DND-41 (cell line): ENCODE measurements at regions not wholly inside any gene's neighbourhood (a gene's known extent, or its start where the extent isn't known, plus 50 kb on each side); places are given as distances from the start of the nearest gene placed in this dataset.
"Not testable (repeated sequence)": the region's sequence is repeated elsewhere in the genome, so short reads cannot be mapped to it uniquely, and the experiment has no call there.

Experiments used
- ATAC-seq: fragments of 200-7000 bp; cut with Tn5 transposase; 3 replicates; pipeline ENCODE4 v1.9.1; 2021; ENCODE audit warnings: low read depth; ENCODE audit not compliant: insufficient read depth
- DNase-seq: peaks from one replicate; pipeline ENCODE4 v3.0.0-alpha.2; 2020
- H2AFZ ChIP-seq: 2 replicates; pipeline ENCODE4 v1.6.0; 2012; ENCODE audit warnings: low read depth, low read length
- H3K27ac ChIP-seq: 2 replicates; pipeline ENCODE4 v1.5.1; 2012; ENCODE audit warnings: low read length, inconsistent platforms
- H3K27me3 ChIP-seq: fragments of 200-600 bp; sonication (generic); 2 replicates; pipeline ENCODE4 v1.6.0; 2012; ENCODE audit warnings: low read length, mild to moderate bottlenecking, inconsistent platforms; ENCODE audit not compliant: insufficient read depth, poor library complexity
- H3K36me3 ChIP-seq: 2 replicates; pipeline ENCODE4 v1.5.1; 2012; ENCODE audit warnings: low read length, inconsistent platforms; ENCODE audit not compliant: insufficient read depth
- H3K4me1 ChIP-seq: 2 replicates; pipeline ENCODE4 v1.5.1; 2012; ENCODE audit warnings: mild to moderate bottlenecking, low read length; ENCODE audit not compliant: insufficient read depth
- H3K4me2 ChIP-seq: 2 replicates; pipeline ENCODE4 v1.6.0; 2012; ENCODE audit warnings: mild to moderate bottlenecking, moderate library complexity, low read length, inconsistent platforms; ENCODE audit not compliant: insufficient read depth
- H3K4me3 ChIP-seq, 2 experiments: fragments of 200-600 bp in 1 of 2; shearing (Covaris generic) in 1 of 2; 2 replicates each; pipeline ENCODE4 v1.5.1; 2012 to 2016; ENCODE audit warnings: inconsistent platforms in 2 of 2, low read length in 2 of 2, mild to moderate bottlenecking in 2 of 2, low read depth in 1 of 2, moderate library complexity in 1 of 2
- H3K79me2 ChIP-seq: 2 replicates; pipeline ENCODE4 v1.6.0; 2012; ENCODE audit warnings: low read length, inconsistent platforms; ENCODE audit not compliant: insufficient read depth
- H3K9ac ChIP-seq: 2 replicates; pipeline ENCODE4 v1.6.0; 2012; ENCODE audit warnings: low read depth, mild to moderate bottlenecking, inconsistent platforms, low read length, moderate library complexity
- H3K9me3 ChIP-seq: 2 replicates; pipeline ENCODE4 v1.5.1; 2012; ENCODE audit warnings: low read length, moderate library complexity, mild to moderate bottlenecking, inconsistent platforms; ENCODE audit not compliant: insufficient read depth, severe bottlenecking
- H4K20me1 ChIP-seq: 2 replicates; pipeline ENCODE4 v1.6.0; 2012; ENCODE audit warnings: low read length; ENCODE audit not compliant: insufficient read depth
- EZH2 ChIP-seq: IDR thresholded peaks from 3 replicates; pipeline ENCODE4 v1.6.1; 2012; ENCODE audit warnings: borderline replicate concordance, low read depth, mild to moderate bottlenecking, moderate library complexity, low read length, inconsistent platforms; ENCODE audit not compliant: severe bottlenecking
- TF ChIP-seq, protein P1 (sequence below): IDR thresholded peaks from 2 replicates; pipeline ENCODE4 v1.5.1; 2012; ENCODE audit warnings: borderline replicate concordance, low read length, moderate library complexity, mild to moderate bottlenecking; ENCODE audit not compliant: poor library complexity, severe bottlenecking; ENCODE audit errors: extremely low read depth

DNA sequence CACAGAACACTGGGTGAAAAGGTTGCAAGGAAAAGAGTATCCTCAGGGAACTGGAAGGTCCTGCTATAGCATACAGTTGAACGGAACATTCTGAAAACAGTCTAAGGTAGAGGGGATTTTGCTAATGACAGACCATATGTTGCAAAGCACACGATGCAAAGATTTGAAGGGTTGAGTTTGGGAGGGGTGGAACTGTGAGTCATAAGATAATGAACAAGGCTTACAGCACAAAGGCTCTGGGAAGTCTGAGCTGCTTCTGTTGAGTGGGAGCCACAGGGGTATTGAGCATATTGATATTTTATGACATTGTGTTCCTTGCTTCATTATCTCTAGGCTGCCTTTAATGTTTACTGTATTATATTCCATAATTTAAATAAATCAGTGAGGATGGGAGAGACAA lies 104.9 kb downstream of the PLPPR4 start:
- Histone ChIP-seq H3K9ac (no peak overlapping the region), H3K27me3 (no peaks in the 10 kb centered on the region), H3K4me2 (no peak overlapping the region), H3K36me3 (no peaks in the 10 kb centered on the region), H3K9me3 (no peaks in the 10 kb centered on the region), H2AFZ (no peak overlapping the region), H3K27ac (no peak overlapping the region), H3K79me2 (no peaks in the 10 kb centered on the region), H3K4me1 (no peaks in the 10 kb centered on the region), H4K20me1 (no peaks in the 10 kb centered on the region), H3K4me3 (no peak overlapping the region)
- no peak for DNase-seq
- no peak for TF ChIP-seq EZH2
- TF ChIP-seq, protein P1, sequence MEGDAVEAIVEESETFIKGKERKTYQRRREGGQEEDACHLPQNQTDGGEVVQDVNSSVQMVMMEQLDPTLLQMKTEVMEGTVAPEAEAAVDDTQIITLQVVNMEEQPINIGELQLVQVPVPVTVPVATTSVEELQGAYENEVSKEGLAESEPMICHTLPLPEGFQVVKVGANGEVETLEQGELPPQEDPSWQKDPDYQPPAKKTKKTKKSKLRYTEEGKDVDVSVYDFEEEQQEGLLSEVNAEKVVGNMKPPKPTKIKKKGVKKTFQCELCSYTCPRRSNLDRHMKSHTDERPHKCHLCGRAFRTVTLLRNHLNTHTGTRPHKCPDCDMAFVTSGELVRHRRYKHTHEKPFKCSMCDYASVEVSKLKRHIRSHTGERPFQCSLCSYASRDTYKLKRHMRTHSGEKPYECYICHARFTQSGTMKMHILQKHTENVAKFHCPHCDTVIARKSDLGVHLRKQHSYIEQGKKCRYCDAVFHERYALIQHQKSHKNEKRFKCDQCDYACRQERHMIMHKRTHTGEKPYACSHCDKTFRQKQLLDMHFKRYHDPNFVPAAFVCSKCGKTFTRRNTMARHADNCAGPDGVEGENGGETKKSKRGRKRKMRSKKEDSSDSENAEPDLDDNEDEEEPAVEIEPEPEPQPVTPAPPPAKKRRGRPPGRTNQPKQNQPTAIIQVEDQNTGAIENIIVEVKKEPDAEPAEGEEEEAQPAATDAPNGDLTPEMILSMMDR = no peak
- ATAC-seq = no peak

DNA sequence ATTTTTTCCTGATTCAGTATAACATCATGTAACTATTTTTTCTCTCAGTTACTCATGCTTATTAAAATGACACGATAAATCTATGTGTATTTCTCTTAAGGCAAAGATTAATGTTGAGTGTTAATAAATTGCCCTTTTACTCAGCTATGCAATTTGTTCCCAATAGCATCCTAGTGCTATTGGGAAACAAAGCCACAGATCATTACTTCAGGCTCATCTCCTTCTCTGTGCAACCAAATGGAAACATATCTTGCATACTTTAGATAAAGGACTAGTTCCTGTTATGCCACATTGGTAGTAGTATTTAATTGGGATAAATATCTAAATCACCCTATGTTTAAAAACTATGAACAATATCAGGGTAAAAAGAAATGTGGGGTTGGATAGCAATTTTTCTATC lies 106.2 kb downstream of the PLPPR4 start:
- DNase-seq = no peak
- no peak overlapping the region for H2AFZ ChIP-seq

DNA sequence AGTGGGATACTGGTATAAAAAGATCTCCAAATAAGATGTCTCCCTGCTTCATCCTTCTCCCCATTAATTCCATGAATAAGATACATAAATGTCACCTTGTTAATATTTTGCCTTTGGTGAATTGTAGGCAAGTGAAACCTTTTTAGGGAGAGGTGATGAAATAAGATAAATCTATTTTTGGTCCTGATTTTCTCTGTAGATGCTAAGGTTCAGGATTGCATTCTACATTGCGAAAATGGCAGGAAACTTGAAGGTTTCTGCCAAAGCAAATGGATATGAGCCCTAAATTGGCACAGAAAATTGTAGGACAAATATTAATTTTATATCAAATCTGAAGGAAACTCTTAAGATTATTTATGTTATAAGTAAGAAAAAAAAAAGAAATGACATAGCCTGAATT lies 107.1 kb downstream of the PLPPR4 start:
- H3K36me3 ChIP-seq = no peaks in the 10 kb centered on the region
- H3K27me3 ChIP-seq = no peaks in the 10 kb centered on the region
- H3K27ac ChIP-seq = no peak overlapping the region
- no peaks in the 10 kb centered on the region for H3K4me1 ChIP-seq
- no peaks in the 10 kb centered on the region for H4K20me1 ChIP-seq
- DNase-seq (no peak), ATAC-seq (no peak)
- H3K4me2 ChIP-seq = no peak overlapping the region
- no peak overlapping the region for H2AFZ ChIP-seq
- H3K4me3 ChIP-seq = no peak overlapping the region
- no peak for TF ChIP-seq EZH2
- TF ChIP-seq, protein P1 = no peak
- no peaks in the 10 kb centered on the region for H3K79me2 ChIP-seq
- H3K9ac ChIP-seq = no peak overlapping the region
- no peaks in the 10 kb centered on the region for H3K9me3 ChIP-seq

More for the DNA sequence above, 106.2 kb downstream of the PLPPR4 start:
- TF ChIP-seq, protein P1 = no peak
- no peak for TF ChIP-seq EZH2
- ATAC-seq = no peak
- no peaks in the 10 kb centered on the region for H3K27me3 ChIP-seq
- no peak overlapping the region for H3K9ac ChIP-seq
- no peak overlapping the region for H3K4me2 ChIP-seq
- no peak overlapping the region for H3K4me3 ChIP-seq
- no peaks in the 10 kb centered on the region for H3K79me2 ChIP-seq
- H3K4me1 ChIP-seq = no peaks in the 10 kb centered on the region
- H3K9me3 ChIP-seq = no peaks in the 10 kb centered on the region
- no peaks in the 10 kb centered on the region for H3K36me3 ChIP-seq
- H3K27ac ChIP-seq = no peak overlapping the region
- H4K20me1 ChIP-seq = no peaks in the 10 kb centered on the region

DNA sequence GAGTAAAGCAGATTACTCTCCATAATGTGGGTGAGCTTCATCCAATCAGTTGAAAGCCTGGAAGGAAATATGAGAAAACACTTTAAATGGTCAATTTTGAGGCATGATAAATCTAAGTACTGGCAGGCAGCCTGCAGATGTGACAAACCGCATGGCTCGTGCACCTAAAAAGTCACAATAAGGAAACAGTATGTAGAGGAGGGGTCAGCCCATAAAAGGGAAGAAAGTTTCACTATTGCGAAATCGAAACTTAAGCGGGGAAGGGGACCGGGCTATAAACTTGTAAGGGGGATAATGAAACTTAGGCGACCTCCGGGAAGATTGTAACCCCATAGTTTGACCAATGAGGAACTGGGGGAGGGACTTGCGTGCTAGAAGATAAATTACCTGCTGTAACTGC lies 109.8 kb downstream of the PLPPR4 start:
- Histone ChIP-seq H3K79me2 (no peaks in the 10 kb centered on the region), H3K27me3 (no peaks in the 10 kb centered on the region), H3K4me1 (no peaks in the 10 kb centered on the region), H3K4me3 (no peak overlapping the region), H3K36me3 (no peaks in the 10 kb centered on the region), H3K9me3 (no peaks in the 10 kb centered on the region), H4K20me1 (no peaks in the 10 kb centered on the region), H3K4me2 (no peak overlapping the region), H2AFZ (no peak overlapping the region), H3K27ac (no peak overlapping the region), H3K9ac (no peak overlapping the region)
- no peak for ATAC-seq
- no peak for DNase-seq
- TF ChIP-seq EZH2 = no peak
- TF ChIP-seq, protein P1 = no peak

DNA sequence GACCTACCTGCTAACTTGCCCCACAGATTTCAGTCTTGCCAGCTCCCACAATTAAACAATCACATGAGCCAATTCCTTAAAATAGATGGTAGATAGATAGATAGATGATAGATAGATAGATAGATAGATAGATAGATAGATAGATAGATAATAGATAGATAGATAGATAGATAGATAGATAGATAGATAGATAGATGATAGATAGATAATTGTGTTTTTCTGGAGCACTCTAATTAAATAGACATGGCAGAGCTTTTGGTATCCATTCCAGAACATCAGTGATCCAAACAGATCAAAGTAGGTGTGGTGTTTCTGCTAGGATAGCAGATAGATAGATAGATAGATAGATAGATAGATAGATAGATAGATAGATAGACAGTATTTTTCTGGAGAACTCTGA lies 110.4 kb downstream of the PLPPR4 start:
- not testable (repeated sequence) for H3K4me1 ChIP-seq, ATAC-seq, H3K27ac ChIP-seq, H3K9me3 ChIP-seq, H3K79me2 ChIP-seq, H4K20me1 ChIP-seq, H3K36me3 ChIP-seq, H3K4me2 ChIP-seq, DNase-seq, H3K4me3 ChIP-seq, H2AFZ ChIP-seq, H3K27me3 ChIP-seq, H3K9ac ChIP-seq
